ENCODE measurements at regions not wholly inside any gene's neighbourhood (a gene's known extent, or its start where the extent isn't known, plus 50 kb on each side); places are given as distances from the start of the nearest gene placed in this dataset.

GRCh38 chr3:110362751-110363150 lies 708.9 kb upstream of the NECTIN3 start:
- TF ChIP-seq, protein P1, sequence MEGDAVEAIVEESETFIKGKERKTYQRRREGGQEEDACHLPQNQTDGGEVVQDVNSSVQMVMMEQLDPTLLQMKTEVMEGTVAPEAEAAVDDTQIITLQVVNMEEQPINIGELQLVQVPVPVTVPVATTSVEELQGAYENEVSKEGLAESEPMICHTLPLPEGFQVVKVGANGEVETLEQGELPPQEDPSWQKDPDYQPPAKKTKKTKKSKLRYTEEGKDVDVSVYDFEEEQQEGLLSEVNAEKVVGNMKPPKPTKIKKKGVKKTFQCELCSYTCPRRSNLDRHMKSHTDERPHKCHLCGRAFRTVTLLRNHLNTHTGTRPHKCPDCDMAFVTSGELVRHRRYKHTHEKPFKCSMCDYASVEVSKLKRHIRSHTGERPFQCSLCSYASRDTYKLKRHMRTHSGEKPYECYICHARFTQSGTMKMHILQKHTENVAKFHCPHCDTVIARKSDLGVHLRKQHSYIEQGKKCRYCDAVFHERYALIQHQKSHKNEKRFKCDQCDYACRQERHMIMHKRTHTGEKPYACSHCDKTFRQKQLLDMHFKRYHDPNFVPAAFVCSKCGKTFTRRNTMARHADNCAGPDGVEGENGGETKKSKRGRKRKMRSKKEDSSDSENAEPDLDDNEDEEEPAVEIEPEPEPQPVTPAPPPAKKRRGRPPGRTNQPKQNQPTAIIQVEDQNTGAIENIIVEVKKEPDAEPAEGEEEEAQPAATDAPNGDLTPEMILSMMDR (IDR thresholded peaks at IDR 0.05), result no peak
- TF ChIP-seq POLR2A (IDR thresholded peaks at IDR 0.05), result no peak

Data from Peyer's patch (tissue), 4 donors.